ENCODE measurements at regions not wholly inside any gene's neighbourhood (a gene's known extent, or its start where the extent isn't known, plus 50 kb on each side); places are given as distances from the start of the nearest gene placed in this dataset.

DNA sequence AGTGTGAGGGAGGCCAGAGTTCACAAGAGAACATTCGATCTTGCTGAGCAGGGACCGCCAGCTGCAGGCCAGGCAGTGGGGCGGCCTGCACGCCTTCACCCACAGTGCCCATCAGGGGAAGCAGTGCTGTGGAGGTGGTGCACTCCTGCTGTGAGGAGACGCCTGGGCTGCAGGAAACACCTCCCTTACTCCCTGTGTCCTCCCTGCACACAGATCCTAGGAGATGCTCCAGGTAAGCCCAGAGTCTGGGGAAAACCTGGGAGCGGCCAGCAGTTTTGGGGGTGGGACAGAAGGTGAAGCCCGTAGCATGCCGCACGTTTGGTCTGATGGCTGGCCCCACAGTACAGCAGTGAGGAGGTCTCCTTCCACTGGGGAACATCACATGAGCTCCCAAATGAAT, 180.8 kb upstream of the RAB6C start:
- TF ChIP-seq, protein P1, sequence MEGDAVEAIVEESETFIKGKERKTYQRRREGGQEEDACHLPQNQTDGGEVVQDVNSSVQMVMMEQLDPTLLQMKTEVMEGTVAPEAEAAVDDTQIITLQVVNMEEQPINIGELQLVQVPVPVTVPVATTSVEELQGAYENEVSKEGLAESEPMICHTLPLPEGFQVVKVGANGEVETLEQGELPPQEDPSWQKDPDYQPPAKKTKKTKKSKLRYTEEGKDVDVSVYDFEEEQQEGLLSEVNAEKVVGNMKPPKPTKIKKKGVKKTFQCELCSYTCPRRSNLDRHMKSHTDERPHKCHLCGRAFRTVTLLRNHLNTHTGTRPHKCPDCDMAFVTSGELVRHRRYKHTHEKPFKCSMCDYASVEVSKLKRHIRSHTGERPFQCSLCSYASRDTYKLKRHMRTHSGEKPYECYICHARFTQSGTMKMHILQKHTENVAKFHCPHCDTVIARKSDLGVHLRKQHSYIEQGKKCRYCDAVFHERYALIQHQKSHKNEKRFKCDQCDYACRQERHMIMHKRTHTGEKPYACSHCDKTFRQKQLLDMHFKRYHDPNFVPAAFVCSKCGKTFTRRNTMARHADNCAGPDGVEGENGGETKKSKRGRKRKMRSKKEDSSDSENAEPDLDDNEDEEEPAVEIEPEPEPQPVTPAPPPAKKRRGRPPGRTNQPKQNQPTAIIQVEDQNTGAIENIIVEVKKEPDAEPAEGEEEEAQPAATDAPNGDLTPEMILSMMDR (IDR thresholded peaks at IDR 0.05; ENCODE audit: low read length), result no peak
- TF ChIP-seq EZH2phosphoT487 (IDR thresholded peaks at IDR 0.05; ENCODE audit: low read length), result no peak
- TF ChIP-seq EZH2 (optimal IDR thresholded peaks at IDR 0.05; ENCODE audit: low read depth, low read length), result no peak
